ENCODE measurements at regions not wholly inside any gene's neighbourhood (a gene's known extent, or its start where the extent isn't known, plus 50 kb on each side); places are given as distances from the start of the nearest gene placed in this dataset.
"Not testable (repeated sequence)": the region's sequence is repeated elsewhere in the genome, so short reads cannot be mapped to it uniquely, and the experiment has no call there.

- no peak for DNase-seq
Measured at GRCh38 chr5:173413471-173413982, 85.3 kb upstream of the STC2 start.

- DNase-seq = no peak
Measured at GRCh38 chr5:173412566-173412965, 84.4 kb upstream of the STC2 start.

- no peak for DNase-seq
Measured at GRCh38 chr5:173411791-173412555, 83.8 kb upstream of the STC2 start.

GRCh38 chr5:173410459-173411233 lies 82.4 kb upstream of the STC2 start:
- no peak for DNase-seq

- DNase-seq = peak in 1 of 2 experiments; percentile 2
Measured at GRCh38 chr5:173408946-173409345, 80.7 kb upstream of the STC2 start.

- no peak for DNase-seq
Measured at GRCh38 chr5:173399851-173400250, 71.6 kb upstream of the STC2 start.

GRCh38 chr5:173397516-173397915 lies 69.3 kb upstream of the STC2 start:
- DNase-seq = no peak

GRCh38 chr5:173396311-173396993 lies 68.2 kb upstream of the STC2 start:
- DNase-seq = peak in 1 of 2 experiments; percentile 28

GRCh38 chr5:173395933-173396308 lies 67.7 kb upstream of the STC2 start:
- no peak for DNase-seq

- DNase-seq = no peak
Measured at GRCh38 chr5:173395257-173395932, 67.2 kb upstream of the STC2 start.

- DNase-seq = no peak
Measured at GRCh38 chr5:173394701-173395100, 66.5 kb upstream of the STC2 start.

- no peak for DNase-seq
Measured at GRCh38 chr5:173392172-173392571, 64.0 kb upstream of the STC2 start.

GRCh38 chr5:173391031-173391430 lies 62.8 kb upstream of the STC2 start:
- DNase-seq = no peak

GRCh38 chr5:173387293-173387692 lies 59.1 kb upstream of the STC2 start:
- not testable (repeated sequence) for DNase-seq

- no peak for DNase-seq
Measured at GRCh38 chr5:173385832-173386360, 57.7 kb upstream of the STC2 start.

GRCh38 chr5:173383711-173384110 lies 55.5 kb upstream of the STC2 start:
- no peak for DNase-seq

GRCh38 chr5:173378727-173379126 lies 50.5 kb upstream of the STC2 start:
- DNase-seq = no peak

Measured in NCI-H526 (cell line).